NCI-H226 (cell line): ENCODE measurements at regions not wholly inside any gene's neighbourhood (a gene's known extent, or its start where the extent isn't known, plus 50 kb on each side); places are given as distances from the start of the nearest gene placed in this dataset.
"Not testable (repeated sequence)": the region's sequence is repeated elsewhere in the genome, so short reads cannot be mapped to it uniquely, and the experiment has no call there.

Source experiments
- DNase-seq: peaks from one replicate; pipeline ENCODE4 v3.0.0-alpha.2; 2015

GRCh38 chr14:31911160-31911559, 165.9 kb upstream of the ARHGAP5 start:
- DNase-seq: no peak

GRCh38 chr14:31913370-31913769, 163.7 kb upstream of the ARHGAP5 start:
- DNase-seq: no peak

GRCh38 chr14:31918289-31918688, 158.8 kb upstream of the ARHGAP5 start:
- DNase-seq: not testable (repeated sequence)

GRCh38 chr14:31920001-31920400, 157.1 kb upstream of the ARHGAP5 start:
- DNase-seq: no peak

- no peak for DNase-seq
These were observed 156.0 kb upstream of the ARHGAP5 start for GRCh38 chr14:31920989-31921650.

GRCh38 chr14:31921721-31922120, 155.4 kb upstream of the ARHGAP5 start:
- DNase-seq: no peak

GRCh38 chr14:31926123-31926522, 151.0 kb upstream of the ARHGAP5 start:
- peak; percentile 12 for DNase-seq

- DNase-seq: no peak
These were observed 150.3 kb upstream of the ARHGAP5 start for GRCh38 chr14:31926652-31927347.

GRCh38 chr14:31927348-31927832, 149.7 kb upstream of the ARHGAP5 start:
- DNase-seq: peak; percentile 86

- no peak for DNase-seq
These were observed 147.0 kb upstream of the ARHGAP5 start for GRCh38 chr14:31930070-31930469.

GRCh38 chr14:31930493-31931240, 146.4 kb upstream of the ARHGAP5 start:
- no peak for DNase-seq

- DNase-seq: no peak
These were observed 144.4 kb upstream of the ARHGAP5 start for GRCh38 chr14:31932675-31933074.

- peak; percentile 62 for DNase-seq
These were observed 143.4 kb upstream of the ARHGAP5 start for GRCh38 chr14:31933716-31934115.

- peak; percentile 45 for DNase-seq
These were observed 142.3 kb upstream of the ARHGAP5 start for GRCh38 chr14:31934767-31935266.

- DNase-seq: no peak
These were observed 141.7 kb upstream of the ARHGAP5 start for GRCh38 chr14:31935391-31935790.

- DNase-seq: no peak
These were observed 141.0 kb upstream of the ARHGAP5 start for GRCh38 chr14:31936115-31936514.

- peak; percentile 79 for DNase-seq
These were observed 139.3 kb upstream of the ARHGAP5 start for GRCh38 chr14:31937730-31938346.

GRCh38 chr14:31939934-31940333, 137.2 kb upstream of the ARHGAP5 start:
- no peak for DNase-seq

GRCh38 chr14:31941487-31941886, 135.6 kb upstream of the ARHGAP5 start:
- no peak for DNase-seq

GRCh38 chr14:31942166-31942841, 134.8 kb upstream of the ARHGAP5 start:
- DNase-seq: no peak

- DNase-seq: no peak
These were observed 133.8 kb upstream of the ARHGAP5 start for GRCh38 chr14:31943217-31943799.

- DNase-seq: no peak
These were observed 133.2 kb upstream of the ARHGAP5 start for GRCh38 chr14:31943861-31944255.
